ENCODE measurements at regions not wholly inside any gene's neighbourhood (a gene's known extent, or its start where the extent isn't known, plus 50 kb on each side); places are given as distances from the start of the nearest gene placed in this dataset.

DNA sequence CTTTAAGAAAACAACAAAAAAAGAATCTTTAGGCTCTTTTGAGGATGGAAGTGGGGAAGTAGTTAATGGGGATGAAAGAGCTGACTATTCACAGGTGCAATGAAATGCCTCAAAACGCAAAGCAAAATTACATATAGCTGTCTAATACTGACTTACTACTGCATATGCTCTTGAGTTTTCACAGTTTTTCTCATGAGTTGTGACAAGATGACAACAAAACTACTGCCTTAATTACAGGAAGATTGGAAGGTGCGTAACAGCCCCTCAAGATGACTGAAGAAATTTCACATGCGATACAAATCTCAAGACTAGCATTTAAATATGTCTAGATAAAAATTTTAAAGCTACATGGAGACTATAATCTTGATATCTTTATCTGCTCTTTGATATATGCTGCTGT, 547.8 kb upstream of the POU3F2 start:
- TF ChIP-seq POLR2AphosphoS5 (IDR thresholded peaks at IDR 0.05): no peak
- TF ChIP-seq, protein P1, sequence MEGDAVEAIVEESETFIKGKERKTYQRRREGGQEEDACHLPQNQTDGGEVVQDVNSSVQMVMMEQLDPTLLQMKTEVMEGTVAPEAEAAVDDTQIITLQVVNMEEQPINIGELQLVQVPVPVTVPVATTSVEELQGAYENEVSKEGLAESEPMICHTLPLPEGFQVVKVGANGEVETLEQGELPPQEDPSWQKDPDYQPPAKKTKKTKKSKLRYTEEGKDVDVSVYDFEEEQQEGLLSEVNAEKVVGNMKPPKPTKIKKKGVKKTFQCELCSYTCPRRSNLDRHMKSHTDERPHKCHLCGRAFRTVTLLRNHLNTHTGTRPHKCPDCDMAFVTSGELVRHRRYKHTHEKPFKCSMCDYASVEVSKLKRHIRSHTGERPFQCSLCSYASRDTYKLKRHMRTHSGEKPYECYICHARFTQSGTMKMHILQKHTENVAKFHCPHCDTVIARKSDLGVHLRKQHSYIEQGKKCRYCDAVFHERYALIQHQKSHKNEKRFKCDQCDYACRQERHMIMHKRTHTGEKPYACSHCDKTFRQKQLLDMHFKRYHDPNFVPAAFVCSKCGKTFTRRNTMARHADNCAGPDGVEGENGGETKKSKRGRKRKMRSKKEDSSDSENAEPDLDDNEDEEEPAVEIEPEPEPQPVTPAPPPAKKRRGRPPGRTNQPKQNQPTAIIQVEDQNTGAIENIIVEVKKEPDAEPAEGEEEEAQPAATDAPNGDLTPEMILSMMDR (IDR thresholded peaks at IDR 0.05): no peak

Data from sigmoid colon (tissue), 4 donors.